ENCODE measurements at regions not wholly inside any gene's neighbourhood (a gene's known extent, or its start where the extent isn't known, plus 50 kb on each side); places are given as distances from the start of the nearest gene placed in this dataset.

DNA sequence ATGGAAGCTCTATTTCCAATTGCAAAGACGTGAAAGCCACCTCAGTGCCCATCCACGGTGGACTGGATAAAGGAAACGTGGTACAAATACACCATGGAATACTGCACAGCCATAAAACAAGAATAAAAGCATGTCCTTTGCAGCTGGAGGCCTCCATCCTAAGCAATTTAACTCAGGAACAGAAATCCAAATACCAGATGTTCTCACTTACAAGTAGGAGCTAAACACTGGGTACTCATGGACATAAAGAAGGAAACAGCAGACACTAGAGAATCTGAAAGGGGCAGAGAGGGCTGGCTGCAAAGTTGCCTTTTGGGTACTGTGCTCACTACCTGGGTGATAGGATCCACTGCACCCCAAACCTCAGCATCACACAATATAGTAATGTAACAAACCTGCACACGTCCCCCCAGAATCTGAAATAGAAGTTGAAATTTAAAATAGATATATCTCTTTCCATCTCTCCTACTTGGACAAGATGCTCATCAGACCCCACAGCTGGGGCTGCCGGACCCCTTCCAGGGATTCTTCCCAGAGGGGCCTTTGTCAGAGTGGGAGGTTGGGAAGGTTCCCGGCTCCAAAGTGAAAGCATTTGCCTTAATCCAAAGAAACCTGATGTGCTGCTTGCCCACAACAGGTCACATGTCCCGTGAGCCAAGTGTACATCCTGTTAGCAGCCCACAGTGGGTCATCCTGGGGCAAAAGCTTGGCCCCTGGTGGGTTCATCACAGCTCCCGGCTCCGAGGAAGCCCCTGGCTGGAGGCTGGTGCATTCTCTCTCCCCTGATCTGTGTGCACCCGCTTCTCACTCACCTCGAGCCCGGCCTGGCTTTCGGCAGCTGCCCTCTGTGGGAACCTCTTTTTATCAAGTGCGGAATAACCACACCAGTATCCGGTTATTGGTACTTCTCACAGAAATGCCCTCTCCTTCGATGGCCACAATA lies 172.3 kb upstream of the PPP2R2D start:
- H3K27ac ChIP-seq = no peak overlapping the region
- TF ChIP-seq, protein P1, sequence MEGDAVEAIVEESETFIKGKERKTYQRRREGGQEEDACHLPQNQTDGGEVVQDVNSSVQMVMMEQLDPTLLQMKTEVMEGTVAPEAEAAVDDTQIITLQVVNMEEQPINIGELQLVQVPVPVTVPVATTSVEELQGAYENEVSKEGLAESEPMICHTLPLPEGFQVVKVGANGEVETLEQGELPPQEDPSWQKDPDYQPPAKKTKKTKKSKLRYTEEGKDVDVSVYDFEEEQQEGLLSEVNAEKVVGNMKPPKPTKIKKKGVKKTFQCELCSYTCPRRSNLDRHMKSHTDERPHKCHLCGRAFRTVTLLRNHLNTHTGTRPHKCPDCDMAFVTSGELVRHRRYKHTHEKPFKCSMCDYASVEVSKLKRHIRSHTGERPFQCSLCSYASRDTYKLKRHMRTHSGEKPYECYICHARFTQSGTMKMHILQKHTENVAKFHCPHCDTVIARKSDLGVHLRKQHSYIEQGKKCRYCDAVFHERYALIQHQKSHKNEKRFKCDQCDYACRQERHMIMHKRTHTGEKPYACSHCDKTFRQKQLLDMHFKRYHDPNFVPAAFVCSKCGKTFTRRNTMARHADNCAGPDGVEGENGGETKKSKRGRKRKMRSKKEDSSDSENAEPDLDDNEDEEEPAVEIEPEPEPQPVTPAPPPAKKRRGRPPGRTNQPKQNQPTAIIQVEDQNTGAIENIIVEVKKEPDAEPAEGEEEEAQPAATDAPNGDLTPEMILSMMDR (conservative IDR thresholded peaks at IDR 0.05) = no peak

DNA sequence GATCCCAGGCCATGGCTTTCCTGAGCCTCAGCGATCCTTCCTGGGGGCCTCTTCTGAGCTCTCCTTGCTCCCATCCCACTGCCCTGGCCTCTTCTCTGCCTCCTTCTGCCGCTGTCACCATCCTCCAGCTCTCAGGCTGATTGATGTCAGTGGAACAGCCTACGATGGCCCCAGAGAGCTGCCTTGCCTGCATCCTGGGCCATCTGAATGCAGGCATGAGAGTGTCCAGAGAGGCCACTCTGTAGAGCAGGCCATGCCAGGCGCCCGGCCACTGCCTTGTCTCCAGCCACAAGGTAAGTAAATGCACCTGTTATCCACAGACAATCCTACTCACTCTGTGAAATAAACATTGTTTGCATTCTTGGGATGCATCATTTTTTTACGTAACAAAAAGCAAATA lies 171.4 kb upstream of the PPP2R2D start:
- H3K27ac ChIP-seq = no peak overlapping the region

DNA sequence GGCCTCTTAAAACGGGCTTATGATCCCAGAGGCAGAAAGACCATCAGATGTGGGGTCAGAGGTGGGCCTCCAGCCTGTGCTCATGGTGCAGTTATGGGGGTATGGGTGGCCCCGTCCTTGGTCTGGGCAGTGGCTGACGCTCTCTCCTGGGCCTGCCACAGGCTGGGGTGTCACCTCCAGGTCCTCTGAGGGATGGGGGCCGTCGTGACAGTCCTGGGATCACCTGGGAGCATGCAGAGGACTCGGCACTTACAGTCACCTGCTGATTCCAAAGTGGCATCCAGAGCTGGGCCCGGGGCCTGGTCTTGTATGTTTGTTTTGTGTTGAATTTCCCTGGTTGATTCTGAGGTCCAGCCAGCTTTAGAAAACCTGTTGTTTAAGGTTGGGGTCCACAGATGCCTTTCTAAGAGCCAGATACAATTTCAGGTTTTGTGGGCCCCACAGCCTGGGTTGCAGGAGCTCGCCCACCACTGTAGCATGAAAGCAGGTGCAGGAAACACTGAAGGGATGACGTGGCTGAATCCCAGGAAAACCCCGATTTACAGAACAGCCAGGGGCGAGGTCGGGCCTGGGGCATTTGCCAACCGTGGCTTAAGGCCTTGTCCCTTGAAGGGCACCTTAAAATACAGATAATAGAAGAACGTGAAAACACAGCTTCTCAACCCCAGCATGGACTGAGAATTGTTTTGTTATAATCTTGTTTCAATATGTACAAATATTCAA lies 170.7 kb upstream of the PPP2R2D start:
- TF ChIP-seq, protein P1 (conservative IDR thresholded peaks at IDR 0.05) = no peak
- no peak overlapping the region for H3K27ac ChIP-seq

More for the DNA sequence above, 171.4 kb upstream of the PPP2R2D start:
- TF ChIP-seq, protein P1 (conservative IDR thresholded peaks at IDR 0.05) = no peak

DNA sequence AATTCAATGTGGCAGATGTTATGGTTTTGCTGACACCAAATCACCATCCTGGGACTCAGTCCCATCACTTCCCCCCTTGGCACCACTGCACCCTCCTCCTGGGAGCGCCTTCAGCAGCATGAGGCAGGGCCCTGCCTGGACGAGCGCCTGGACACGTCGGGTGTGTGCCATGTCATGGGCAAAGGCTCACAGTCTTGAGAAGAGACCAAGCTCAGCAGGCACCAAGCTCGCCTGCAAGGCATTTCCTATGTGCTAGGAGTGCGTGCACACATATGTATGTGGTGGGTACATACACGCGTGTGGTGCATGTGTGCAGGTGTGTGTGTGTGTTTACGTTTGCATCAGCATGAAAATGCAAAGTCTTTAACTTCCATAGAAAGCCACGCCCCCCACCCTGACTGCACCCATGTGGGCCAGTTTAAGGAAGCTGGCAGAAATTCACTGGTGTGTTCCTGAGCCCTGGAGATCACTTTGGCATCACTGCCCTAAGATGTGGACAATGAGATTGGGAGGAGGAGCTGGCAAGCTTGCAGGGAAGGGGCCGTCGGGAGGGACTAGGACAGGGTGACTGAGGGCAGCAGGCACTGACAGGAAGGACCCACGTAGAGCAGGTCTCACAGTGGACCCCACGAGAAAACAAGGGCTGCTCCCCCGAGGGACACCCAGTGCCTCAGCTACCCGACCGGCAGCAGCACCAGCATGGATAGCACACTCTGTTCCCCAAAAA lies 169.9 kb upstream of the PPP2R2D start:
- no peak overlapping the region for H3K27ac ChIP-seq
- TF ChIP-seq, protein P1 (conservative IDR thresholded peaks at IDR 0.05) = no peak

DNA sequence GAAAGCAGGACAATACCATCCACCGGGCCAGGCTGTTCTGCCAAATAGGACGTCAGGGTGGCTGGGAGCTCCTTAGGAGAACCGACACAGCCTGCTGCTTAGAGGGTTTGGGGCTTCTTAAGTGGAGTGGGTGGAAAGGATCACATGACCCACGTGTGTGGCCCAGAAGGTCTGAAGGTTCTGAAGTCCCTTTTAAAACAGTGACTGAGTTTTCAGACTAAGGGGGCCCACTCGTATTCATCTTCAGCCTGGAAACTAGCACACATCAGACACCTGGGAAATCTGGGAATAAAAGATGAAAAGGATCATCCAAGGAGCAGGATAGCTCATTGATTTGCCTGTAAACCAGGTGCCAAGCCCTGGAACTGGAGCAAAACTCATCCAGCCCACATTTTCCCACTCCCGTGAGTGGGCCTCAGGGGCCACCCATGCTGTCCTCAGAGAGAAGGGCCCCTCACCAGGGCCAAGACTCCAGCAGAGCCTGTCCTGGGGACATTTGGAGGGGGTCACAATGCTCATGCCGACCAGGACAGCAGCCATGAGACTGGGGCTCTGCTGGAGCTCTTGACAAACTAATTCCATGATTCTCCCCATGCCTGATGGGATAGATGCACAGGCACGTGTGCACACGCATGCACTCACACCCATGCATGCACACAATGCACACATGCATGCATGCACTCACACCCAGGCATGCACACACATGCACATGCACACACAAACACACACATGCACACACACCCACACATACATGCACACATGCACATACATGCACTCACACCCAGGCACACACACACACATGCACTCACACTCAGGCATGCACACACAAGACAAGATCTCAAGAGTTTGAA lies 168.8 kb upstream of the PPP2R2D start:
- TF ChIP-seq, protein P1 (conservative IDR thresholded peaks at IDR 0.05) = no peak
- H3K27ac ChIP-seq = no peak overlapping the region

DNA sequence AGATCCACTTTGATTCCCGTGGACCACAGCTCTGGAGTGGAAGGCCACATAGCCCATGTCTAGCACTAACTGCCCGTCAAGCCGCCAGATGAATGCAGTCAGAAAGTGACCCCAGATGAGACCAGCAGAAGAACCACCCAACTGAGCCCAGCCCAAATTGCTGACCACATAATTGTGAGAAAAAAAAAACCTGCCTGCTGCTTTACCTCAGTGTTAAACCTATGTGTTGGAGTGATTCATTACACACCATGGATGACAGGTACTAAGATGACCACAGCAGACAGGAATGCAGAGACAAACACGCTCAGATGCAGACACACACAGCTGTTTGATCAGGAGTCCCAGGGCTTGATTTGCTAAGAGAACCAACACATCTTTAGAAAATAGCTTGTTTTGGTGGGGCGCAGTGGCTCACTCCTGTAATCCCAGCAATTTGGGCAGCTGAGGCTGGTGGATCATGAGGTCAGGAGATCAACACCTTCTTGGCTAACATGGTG lies 168.1 kb upstream of the PPP2R2D start:
- TF ChIP-seq, protein P1 (conservative IDR thresholded peaks at IDR 0.05) = no peak
- H3K27ac ChIP-seq = no peak overlapping the region

Data from VCaP (cell line).